Erythroblast (primary cell): ENCODE measurements at regions not wholly inside any gene's neighbourhood (a gene's known extent, or its start where the extent isn't known, plus 50 kb on each side); places are given as distances from the start of the nearest gene placed in this dataset.

Source experiments
- DNase-seq, 2 experiments: peaks; one replicate each; lab custom pipeline; 2025; lab: John Stamatoyannopoulos, UW
- GATA1 ChIP-seq: IDR thresholded peaks from 2 replicates; pipeline ENCODE4 v1.6.1; 2011; ENCODE audit warnings: low read depth, mild to moderate bottlenecking, control low read depth, low read length, moderate library complexity
- POLR2A ChIP-seq: IDR thresholded peaks from 2 replicates; pipeline ENCODE4 v1.6.1; 2011; ENCODE audit warnings: mild to moderate bottlenecking, low read length

- no peak for TF ChIP-seq POLR2A
- no peak for TF ChIP-seq GATA1
- DNase-seq: no peak
These were observed 112.3 kb downstream of the JCAD start for GRCh38 chr10:29946953-29947700.

GRCh38 chr10:29946614-29946952 lies 112.8 kb downstream of the JCAD start:
- TF ChIP-seq GATA1: no peak
- TF ChIP-seq POLR2A: no peak
- no peak for DNase-seq

GRCh38 chr10:29941476-29941875 lies 117.9 kb downstream of the JCAD start:
- DNase-seq: no peak
- TF ChIP-seq GATA1: no peak
- no peak for TF ChIP-seq POLR2A

DNA sequence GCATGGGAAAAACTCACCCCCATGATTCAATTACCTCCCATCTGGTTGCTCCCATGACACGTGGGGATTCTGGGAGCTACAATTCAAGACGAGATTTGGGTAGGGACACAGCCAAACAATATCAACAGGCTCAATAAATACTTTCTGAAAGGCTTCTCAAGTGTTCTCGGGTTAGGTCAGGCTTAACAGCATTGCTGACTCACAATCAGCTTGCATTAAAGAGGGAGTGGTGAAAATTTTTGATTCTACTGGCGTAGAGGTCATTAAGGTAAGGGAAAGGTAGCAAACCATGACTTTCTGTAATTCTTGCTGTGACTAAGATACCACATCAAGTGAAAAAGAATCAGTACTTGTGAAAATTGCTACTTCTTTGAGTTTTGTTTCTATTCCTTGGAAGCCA lies 126.4 kb downstream of the JCAD start:
- no peak for TF ChIP-seq GATA1
- no peak for TF ChIP-seq POLR2A
- no peak for DNase-seq

- no peak for DNase-seq
- TF ChIP-seq GATA1 (no peak), POLR2A (no peak)
These were observed 127.6 kb downstream of the JCAD start for GRCh38 chr10:29931833-29932232.

- TF ChIP-seq POLR2A (no peak), GATA1 (no peak)
- DNase-seq: no peak
These were observed 130.4 kb downstream of the JCAD start for GRCh38 chr10:29929006-29929405.

GRCh38 chr10:29926693-29927048 lies 132.7 kb downstream of the JCAD start:
- no peak for DNase-seq
- TF ChIP-seq GATA1 (no peak), POLR2A (no peak)

DNA sequence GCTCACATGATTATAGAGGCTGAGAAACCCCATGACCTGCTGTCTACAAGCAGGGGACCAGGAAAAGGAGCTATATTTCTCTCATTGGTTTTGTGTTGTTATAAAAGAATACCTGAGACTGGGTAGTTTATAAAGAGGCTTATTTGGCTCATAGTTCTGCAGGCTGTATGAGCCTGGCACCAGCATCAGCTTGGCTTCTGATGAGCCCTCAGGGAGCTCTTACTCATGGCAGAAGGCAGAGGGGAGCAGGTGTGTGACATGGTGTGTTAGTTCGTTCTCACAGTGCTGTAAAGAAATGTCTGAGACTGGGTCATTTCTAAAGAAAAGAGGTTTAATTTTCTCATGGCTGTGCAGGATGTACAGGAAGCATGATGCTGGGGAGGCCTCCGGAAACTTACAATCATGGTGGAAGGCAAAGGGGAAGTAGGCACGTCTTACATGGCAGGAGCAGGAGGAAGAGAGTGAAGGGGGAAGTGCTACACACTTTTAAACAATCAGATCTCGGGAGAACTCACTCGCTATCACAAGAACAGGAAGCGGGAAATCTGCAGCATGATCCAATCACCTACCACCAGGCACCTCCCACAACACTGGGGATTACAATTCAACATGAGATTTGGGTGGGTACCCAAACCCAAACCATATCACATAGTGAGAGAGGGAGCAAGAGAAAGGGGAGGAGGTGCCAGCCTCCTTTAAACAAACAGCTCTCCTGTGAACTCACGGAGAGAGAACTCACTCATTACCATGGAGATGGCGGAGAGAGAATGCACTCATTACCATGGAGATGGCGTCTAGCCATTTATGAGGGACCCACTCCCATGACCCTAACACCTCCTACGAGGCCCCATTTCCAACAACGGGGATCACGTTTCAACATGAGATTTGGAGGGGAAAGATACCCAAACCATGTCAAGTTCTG lies 133.4 kb downstream of the JCAD start:
- no peak for TF ChIP-seq POLR2A
- TF ChIP-seq GATA1: no peak
- DNase-seq: no peak

- TF ChIP-seq POLR2A (no peak), GATA1 (no peak)
- DNase-seq: no peak
These were observed 134.9 kb downstream of the JCAD start for GRCh38 chr10:29924436-29924835.

GRCh38 chr10:29923416-29923965 lies 135.9 kb downstream of the JCAD start:
- TF ChIP-seq GATA1: no peak
- TF ChIP-seq POLR2A: no peak
- DNase-seq: no peak

- DNase-seq: no peak
- TF ChIP-seq GATA1: no peak
- TF ChIP-seq POLR2A: no peak
These were observed 136.5 kb downstream of the JCAD start for GRCh38 chr10:29922892-29923291.

DNA sequence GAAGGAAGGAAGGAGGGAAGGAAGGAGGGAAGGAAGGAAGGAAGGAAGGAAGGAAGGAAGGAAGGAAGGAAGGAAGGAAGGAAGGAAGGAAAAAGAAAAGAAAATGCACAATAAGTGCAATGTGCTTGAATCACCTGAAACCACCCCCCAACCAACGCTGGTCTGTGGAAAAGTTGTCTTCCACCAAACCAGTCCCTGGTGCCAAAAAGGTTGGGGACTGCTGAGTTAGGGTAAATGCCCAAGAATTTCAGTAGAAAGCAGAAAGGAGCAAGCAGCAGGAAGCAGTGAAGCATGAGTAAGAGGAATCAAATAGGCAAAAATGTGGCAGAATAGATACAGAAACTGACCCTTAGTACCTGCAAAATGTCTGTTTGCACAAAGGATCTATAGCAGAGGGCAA lies 137.2 kb downstream of the JCAD start:
- DNase-seq: no peak
- TF ChIP-seq POLR2A (no peak), GATA1 (no peak)

- TF ChIP-seq GATA1: no peak
- no peak for TF ChIP-seq POLR2A
- no peak for DNase-seq
These were observed 138.3 kb downstream of the JCAD start for GRCh38 chr10:29921071-29921446.

GRCh38 chr10:29920408-29921070 lies 138.8 kb downstream of the JCAD start:
- no peak for DNase-seq
- no peak for TF ChIP-seq POLR2A
- TF ChIP-seq GATA1: no peak
